Stimulated activated CD4-positive, alpha-beta T cell treated with anti-CD3 and anti-CD28 coated beads, Interleukin-1b, Interleukin-23, amount 100 ng/mL, for 1 hour (primary cell): ENCODE measurements at regions not wholly inside any gene's neighbourhood (a gene's known extent, or its start where the extent isn't known, plus 50 kb on each side); places are given as distances from the start of the nearest gene placed in this dataset.
A peak's percentile ranks its signal among the peaks of the same experiment; 100 is the strongest.

Source experiments
- DNase-seq, 2 donors: peaks; one replicate each; pipeline ENCODE4 v3.0.0-alpha.2; 2020; ENCODE audit warnings: low read depth in 2 of 2

GRCh38 chr12:107402041-107403022 is 283.3 kb upstream of the PWP1 start:
- peak; percentile 25 to 26 for DNase-seq

GRCh38 chr12:107404981-107405380 is 280.6 kb upstream of the PWP1 start:
- no peak for DNase-seq

- DNase-seq: no peak
These were observed 280.2 kb upstream of the PWP1 start for GRCh38 chr12:107405436-107405835.

- no peak for DNase-seq
These were observed 278.7 kb upstream of the PWP1 start for GRCh38 chr12:107406932-107407331.

- DNase-seq: no peak
These were observed 273.6 kb upstream of the PWP1 start for GRCh38 chr12:107411792-107412535.

- no peak for DNase-seq
These were observed 270.5 kb upstream of the PWP1 start for GRCh38 chr12:107415071-107415470.

GRCh38 chr12:107415834-107416233 is 269.8 kb upstream of the PWP1 start:
- no peak for DNase-seq

GRCh38 chr12:107417004-107417403 is 268.6 kb upstream of the PWP1 start:
- no peak for DNase-seq

GRCh38 chr12:107418981-107419380 is 266.6 kb upstream of the PWP1 start:
- no peak for DNase-seq

- DNase-seq: no peak
These were observed 262.1 kb upstream of the PWP1 start for GRCh38 chr12:107423531-107423930.

GRCh38 chr12:107429006-107429705 is 256.4 kb upstream of the PWP1 start:
- DNase-seq: no peak

- no peak for DNase-seq
These were observed 253.7 kb upstream of the PWP1 start for GRCh38 chr12:107431942-107432341.

- DNase-seq: no peak
These were observed 250.5 kb upstream of the PWP1 start for GRCh38 chr12:107435072-107435471.

GRCh38 chr12:107435520-107435919 is 250.1 kb upstream of the PWP1 start:
- no peak for DNase-seq

GRCh38 chr12:107436376-107436775 is 249.2 kb upstream of the PWP1 start:
- DNase-seq: no peak

GRCh38 chr12:107436836-107437235 is 248.8 kb upstream of the PWP1 start:
- no peak for DNase-seq

GRCh38 chr12:107437954-107438353 is 247.6 kb upstream of the PWP1 start:
- DNase-seq: no peak

- no peak for DNase-seq
These were observed 246.4 kb upstream of the PWP1 start for GRCh38 chr12:107439026-107439738.

GRCh38 chr12:107440606-107441005 is 245.0 kb upstream of the PWP1 start:
- no peak for DNase-seq

- DNase-seq: no peak
These were observed 243.8 kb upstream of the PWP1 start for GRCh38 chr12:107441665-107442300.
